ENCODE measurements at regions not wholly inside any gene's neighbourhood (a gene's known extent, or its start where the extent isn't known, plus 50 kb on each side); places are given as distances from the start of the nearest gene placed in this dataset.

DNA sequence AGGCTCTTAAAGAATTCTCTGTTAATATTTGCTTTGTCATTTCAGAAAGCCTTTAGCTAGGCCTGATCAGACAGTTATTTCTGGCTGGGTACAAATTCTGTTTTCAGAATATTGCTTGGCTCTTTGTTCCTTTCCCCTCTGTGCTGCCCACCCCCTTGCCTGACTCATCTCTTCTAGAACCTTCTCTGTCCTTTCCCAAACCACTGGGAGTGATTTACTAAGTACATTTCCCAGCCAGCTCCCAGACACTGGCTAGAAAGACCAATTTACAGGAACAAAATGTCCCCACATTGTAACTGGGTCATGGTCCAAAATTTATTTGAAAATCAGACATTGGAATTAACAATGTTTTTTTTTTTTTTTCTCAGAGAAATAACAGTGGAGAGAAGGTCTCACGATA lies 133.1 kb upstream of the MAP1B start:
- intact Hi-C loops (cut with DNase I; ENCODE audit: low total_unique reads), result no loop called here
- Histone ChIP-seq H3K9me3 (no peaks in the 10 kb centered on the region), H3K4me3 (no peak overlapping the region), H3K36me3 (ENCODE audit: low read depth, missing control alignments) (no peaks in the 10 kb centered on the region), H3K27ac (peak overlapping the region; percentile 81 to 83), H3K27me3 (no peaks in the 10 kb centered on the region), H3K4me1 (peaks cover 26% of the 10 kb centered on the region)
- TF ChIP-seq POLR2A (IDR thresholded peaks at IDR 0.05), result no peak
- TF ChIP-seq, protein P1, sequence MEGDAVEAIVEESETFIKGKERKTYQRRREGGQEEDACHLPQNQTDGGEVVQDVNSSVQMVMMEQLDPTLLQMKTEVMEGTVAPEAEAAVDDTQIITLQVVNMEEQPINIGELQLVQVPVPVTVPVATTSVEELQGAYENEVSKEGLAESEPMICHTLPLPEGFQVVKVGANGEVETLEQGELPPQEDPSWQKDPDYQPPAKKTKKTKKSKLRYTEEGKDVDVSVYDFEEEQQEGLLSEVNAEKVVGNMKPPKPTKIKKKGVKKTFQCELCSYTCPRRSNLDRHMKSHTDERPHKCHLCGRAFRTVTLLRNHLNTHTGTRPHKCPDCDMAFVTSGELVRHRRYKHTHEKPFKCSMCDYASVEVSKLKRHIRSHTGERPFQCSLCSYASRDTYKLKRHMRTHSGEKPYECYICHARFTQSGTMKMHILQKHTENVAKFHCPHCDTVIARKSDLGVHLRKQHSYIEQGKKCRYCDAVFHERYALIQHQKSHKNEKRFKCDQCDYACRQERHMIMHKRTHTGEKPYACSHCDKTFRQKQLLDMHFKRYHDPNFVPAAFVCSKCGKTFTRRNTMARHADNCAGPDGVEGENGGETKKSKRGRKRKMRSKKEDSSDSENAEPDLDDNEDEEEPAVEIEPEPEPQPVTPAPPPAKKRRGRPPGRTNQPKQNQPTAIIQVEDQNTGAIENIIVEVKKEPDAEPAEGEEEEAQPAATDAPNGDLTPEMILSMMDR (IDR thresholded peaks at IDR 0.05), result no peak
- WGBS, 2 donors, result 33 to 42% methylated on average over 1 of the region's 1 CpG
- DNase-seq, result peak; percentile 57

DNA sequence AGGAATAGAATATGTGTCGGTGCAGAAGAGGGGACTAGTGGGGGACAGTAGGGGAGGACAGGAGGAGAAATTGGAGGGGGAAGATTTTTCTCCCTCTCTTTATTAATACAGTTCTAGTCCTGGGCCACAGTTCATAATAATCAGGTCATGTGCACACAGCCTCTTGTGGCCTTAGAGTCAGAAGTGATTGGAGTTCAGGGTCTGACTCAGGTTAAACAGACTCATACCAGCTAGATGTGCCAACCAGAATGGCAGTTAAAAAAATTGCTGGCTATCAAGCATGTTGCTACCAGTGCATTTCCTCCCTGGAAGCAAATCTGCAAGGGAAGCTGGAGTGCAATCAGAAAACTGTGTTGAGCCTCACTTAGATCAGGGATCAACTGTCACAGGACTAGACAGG lies 132.7 kb upstream of the MAP1B start:
- Histone ChIP-seq H3K27ac (peak overlapping the region in 1 of 2 donors; percentile 83), H3K4me3 (no peak overlapping the region), H3K36me3 (ENCODE audit: low read depth, missing control alignments) (no peaks in the 10 kb centered on the region), H3K9me3 (no peaks in the 10 kb centered on the region), H3K27me3 (no peaks in the 10 kb centered on the region), H3K4me1 (peaks cover 26% of the 10 kb centered on the region)
- 27 to 41% methylated on average over 1 of the region's 1 CpG for WGBS, 2 donors
- no peak for DNase-seq
- TF ChIP-seq, protein P1 (IDR thresholded peaks at IDR 0.05), result no peak
- TF ChIP-seq POLR2A (IDR thresholded peaks at IDR 0.05), result no peak
- intact Hi-C loops (cut with DNase I; ENCODE audit: low total_unique reads), result no loop called here

DNA sequence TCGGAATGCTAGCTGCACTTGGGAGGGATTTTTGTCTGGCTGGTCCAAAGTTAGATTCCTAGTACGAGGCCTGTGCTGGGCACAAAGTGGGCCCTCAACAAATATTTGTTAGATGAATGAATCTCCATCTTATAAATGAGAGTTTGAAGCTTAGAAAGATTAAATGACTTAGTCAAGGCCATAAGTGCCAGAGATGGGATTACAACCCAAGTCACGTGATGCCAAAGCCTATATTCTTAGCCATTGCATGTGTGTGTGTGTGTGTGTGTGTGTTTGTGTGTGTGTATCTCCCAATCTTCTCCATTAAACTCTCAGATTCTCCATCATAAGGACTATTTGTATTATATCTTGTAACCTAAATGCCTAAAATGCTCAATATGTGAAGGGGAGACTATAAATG lies 130.8 kb upstream of the MAP1B start:
- intact Hi-C loops (cut with DNase I; ENCODE audit: low total_unique reads), result no loop called here
- 65 to 92% methylated on average over 3 of the region's 3 CpGs for WGBS, 2 donors
- no peaks in the 10 kb centered on the region for H3K27me3 ChIP-seq

DNA sequence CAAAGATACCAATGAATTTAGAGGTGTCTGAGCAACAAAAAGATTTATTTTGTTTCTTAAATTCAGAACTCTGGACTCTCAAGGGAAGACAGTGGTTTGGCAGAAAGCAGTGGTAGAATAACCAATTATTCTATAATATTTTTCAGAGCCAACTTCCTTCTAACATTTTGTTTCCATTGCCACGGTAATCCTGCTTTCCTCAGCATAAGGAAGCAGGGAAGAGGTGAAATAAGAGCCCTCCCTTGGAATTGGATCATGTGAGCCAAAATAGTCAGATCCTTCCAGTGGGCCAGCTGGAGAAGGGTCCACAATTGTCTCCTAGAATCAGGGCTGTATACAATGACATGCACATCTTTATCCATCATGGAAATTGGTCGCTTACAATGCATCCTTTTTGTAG lies 130.0 kb upstream of the MAP1B start:
- no peak overlapping the region for H3K4me3 ChIP-seq
- 66 to 69% methylated on average over 2 of the region's 2 CpGs for WGBS, 2 donors
- H3K36me3 ChIP-seq (ENCODE audit: low read depth, missing control alignments), result no peaks in the 10 kb centered on the region
- H3K27ac ChIP-seq, result no peak overlapping the region
- intact Hi-C loops (cut with DNase I; ENCODE audit: low total_unique reads), result no loop called here
- H3K27me3 ChIP-seq, result no peaks in the 10 kb centered on the region
- TF ChIP-seq, protein P1 (IDR thresholded peaks at IDR 0.05), result no peak
- no peak for TF ChIP-seq POLR2A (IDR thresholded peaks at IDR 0.05)
- no peaks in the 10 kb centered on the region for H3K9me3 ChIP-seq
- peaks cover 26% of the 10 kb centered on the region for H3K4me1 ChIP-seq
- no peak for DNase-seq

More for the DNA sequence above, 130.8 kb upstream of the MAP1B start:
- no peak overlapping the region for H3K4me3 ChIP-seq
- no peak for DNase-seq
- H3K27ac ChIP-seq, result peak overlapping the region in 1 of 2 donors; percentile 21
- no peaks in the 10 kb centered on the region for H3K9me3 ChIP-seq
- peaks cover 26% of the 10 kb centered on the region for H3K4me1 ChIP-seq
- TF ChIP-seq, protein P1 (IDR thresholded peaks at IDR 0.05), result no peak
- TF ChIP-seq POLR2A (IDR thresholded peaks at IDR 0.05), result no peak
- H3K36me3 ChIP-seq (ENCODE audit: low read depth, missing control alignments), result no peaks in the 10 kb centered on the region

DNA sequence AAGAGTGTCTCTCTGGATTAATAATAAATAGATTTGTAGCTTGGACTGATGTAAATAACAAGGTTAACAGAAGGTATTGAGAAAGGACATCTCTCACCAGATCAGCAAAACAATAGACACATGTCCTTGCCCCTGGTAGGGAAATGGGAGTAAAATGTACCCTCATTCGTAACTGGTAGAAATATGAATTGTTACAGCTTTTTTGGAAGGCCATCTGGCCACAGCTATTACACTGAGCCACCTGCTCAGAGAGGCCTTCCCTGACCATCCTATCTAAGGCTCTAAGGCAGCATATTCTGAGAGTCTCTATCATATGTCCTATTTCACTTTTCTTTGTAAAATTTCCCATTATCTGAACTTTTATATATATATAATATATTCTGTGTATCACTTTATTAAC lies 129.1 kb upstream of the MAP1B start:
- no peak for DNase-seq
- H3K9me3 ChIP-seq, result no peaks in the 10 kb centered on the region
- intact Hi-C loops (cut with DNase I; ENCODE audit: low total_unique reads), result no loop called here
- H3K4me3 ChIP-seq, result no peak overlapping the region
- no peak overlapping the region for H3K27ac ChIP-seq
- H3K4me1 ChIP-seq, result peaks cover 20% of the 10 kb centered on the region
- H3K27me3 ChIP-seq, result no peaks in the 10 kb centered on the region
- H3K36me3 ChIP-seq (ENCODE audit: low read depth, missing control alignments), result no peaks in the 10 kb centered on the region
- TF ChIP-seq, protein P1 (IDR thresholded peaks at IDR 0.05), result no peak
- no peak for TF ChIP-seq POLR2A (IDR thresholded peaks at IDR 0.05)
- WGBS, 2 donors, result 59 to 79% methylated on average over 1 of the region's 1 CpG

Data from testis (tissue), 2 donors.